Fibroblast of the aortic adventitia (primary cell): ENCODE measurements at regions not wholly inside any gene's neighbourhood (a gene's known extent, or its start where the extent isn't known, plus 50 kb on each side); places are given as distances from the start of the nearest gene placed in this dataset.

Experiments
- DNase-seq: peaks from one replicate; pipeline ENCODE4 v3.0.0-alpha.2; 2010; ENCODE audit warnings: low read depth
- H3K4me3 ChIP-seq: 2 replicates; pipeline ENCODE4 v1.5.1; 2011; ENCODE audit warnings: low read depth, mild to moderate bottlenecking, control low read depth, low read length, moderate library complexity
- TF ChIP-seq, protein P1 (sequence below): IDR thresholded peaks from 2 replicates; pipeline ENCODE4 v1.5.1; 2011; ENCODE audit warnings: mild to moderate bottlenecking, low read length, control low read depth, inconsistent platforms; ENCODE audit not compliant: insufficient read depth

DNA sequence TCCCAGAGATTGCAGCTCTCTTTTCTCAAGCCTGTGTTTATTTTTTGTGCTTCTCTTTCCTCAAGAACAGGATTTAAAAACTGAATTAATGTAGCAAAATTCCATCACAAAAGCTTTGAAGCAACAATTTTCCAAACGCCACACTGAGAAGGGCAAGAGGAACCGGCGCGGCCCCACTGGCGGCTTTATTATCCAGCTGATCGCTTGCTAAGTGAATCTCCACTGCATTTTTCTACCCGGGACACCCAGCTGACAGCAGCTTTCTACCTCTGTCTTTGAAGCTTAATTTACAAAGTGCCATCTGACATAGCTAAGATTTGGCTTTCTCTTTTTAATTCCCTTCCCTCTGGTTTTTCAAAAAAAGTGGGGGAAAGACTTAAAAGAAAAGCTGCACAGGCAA is 369.3 kb upstream of the C1orf174 start:
- DNase-seq = no peak
- no peak overlapping the region for H3K4me3 ChIP-seq
- TF ChIP-seq, protein P1, sequence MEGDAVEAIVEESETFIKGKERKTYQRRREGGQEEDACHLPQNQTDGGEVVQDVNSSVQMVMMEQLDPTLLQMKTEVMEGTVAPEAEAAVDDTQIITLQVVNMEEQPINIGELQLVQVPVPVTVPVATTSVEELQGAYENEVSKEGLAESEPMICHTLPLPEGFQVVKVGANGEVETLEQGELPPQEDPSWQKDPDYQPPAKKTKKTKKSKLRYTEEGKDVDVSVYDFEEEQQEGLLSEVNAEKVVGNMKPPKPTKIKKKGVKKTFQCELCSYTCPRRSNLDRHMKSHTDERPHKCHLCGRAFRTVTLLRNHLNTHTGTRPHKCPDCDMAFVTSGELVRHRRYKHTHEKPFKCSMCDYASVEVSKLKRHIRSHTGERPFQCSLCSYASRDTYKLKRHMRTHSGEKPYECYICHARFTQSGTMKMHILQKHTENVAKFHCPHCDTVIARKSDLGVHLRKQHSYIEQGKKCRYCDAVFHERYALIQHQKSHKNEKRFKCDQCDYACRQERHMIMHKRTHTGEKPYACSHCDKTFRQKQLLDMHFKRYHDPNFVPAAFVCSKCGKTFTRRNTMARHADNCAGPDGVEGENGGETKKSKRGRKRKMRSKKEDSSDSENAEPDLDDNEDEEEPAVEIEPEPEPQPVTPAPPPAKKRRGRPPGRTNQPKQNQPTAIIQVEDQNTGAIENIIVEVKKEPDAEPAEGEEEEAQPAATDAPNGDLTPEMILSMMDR = no peak

DNA sequence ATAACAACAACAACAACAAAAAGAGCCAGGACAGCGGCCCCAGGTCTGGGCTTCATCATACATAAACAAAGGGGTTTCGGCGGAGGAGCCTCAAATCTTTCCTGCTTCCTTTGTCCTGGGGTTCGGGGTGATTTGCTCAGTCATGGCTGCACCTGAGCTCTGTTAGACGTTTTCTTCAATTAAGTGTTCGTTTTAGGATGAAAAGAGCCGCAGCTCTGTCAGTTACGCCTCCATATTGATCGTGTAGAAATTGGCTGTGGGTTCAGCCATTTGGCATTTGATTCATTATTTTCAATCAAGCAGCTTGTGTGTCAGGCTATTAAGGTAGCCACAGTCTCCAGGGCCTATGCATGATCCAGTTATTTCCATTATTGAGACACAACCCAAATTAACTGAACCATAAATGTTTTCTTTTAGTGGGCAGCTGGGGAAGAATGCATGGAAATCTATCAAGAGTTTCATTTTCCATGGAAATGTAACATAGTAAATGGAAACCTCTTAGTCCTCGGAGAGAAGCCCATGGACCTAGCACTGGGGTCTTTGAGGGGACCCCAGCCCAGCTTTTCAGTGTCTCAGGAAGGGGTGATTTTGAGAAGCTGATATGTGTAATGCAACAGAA is 370.0 kb upstream of the C1orf174 start:
- TF ChIP-seq, protein P1 = no peak
- no peak for DNase-seq
- H3K4me3 ChIP-seq = no peak overlapping the region

DNA sequence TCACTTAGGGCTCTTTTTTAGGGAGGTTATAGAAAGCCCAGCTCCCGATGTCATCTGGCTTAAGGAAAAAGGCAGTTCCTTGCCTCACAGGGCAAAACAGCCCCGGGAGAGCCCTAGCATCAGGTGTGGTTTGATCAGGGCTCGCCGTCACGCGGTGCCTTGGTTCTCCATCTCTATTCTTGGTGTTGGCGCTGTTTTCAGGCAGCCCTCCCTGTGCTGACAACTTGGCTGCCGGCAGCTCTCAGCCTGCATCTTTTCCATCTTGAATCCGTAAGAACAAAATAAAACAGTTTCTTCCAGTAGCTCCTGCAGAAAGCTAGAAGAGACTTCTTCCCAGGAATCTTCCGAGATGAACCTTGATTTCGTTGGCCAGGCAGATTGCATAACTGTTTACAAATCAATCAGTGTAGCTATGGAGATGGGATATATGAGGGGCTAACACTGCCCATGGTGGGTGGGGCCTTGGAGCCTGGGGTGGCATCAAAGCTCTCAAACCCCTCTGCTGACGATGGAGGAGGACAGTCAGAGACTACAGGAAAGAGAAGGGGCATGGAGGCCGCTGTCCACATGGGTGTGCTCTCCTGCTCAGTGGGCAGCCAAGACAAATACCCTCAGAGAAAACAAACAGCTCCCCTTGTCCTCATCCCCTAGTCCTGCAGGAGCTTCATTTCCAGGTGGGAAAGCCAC is 370.7 kb upstream of the C1orf174 start:
- TF ChIP-seq, protein P1 = no peak
- DNase-seq = no peak
- no peak overlapping the region for H3K4me3 ChIP-seq

DNA sequence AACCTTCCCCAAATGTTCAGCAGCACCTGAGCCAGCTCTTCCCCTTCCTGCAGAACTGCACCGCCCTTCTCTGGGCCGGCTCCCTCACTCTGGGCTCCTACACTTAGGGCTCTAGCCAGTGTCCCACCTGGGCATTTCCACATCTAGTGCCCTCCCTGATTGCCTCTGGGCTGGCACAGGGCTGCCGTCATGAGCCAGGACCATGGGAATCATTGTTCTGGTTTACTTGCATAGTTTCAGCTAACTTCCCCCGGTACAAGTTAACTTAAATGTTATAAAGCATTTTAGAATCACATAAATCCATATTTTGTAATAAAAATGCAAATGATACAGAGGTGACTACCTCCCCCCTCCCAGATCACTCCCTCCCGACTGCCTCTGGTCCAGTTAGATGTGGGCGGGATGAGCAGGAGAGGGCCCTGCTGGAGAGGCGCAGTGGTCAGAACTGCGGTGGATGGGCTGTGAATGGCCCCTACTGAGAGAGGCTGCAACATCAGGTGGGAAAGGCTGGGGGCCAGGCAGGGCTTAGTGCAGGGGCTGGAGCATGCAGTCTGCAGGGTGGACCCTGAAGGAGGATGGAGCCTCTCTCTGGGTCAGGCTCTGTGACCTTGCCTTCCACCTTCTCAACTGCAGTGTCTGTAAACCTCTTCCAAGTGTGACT is 371.4 kb upstream of the C1orf174 start:
- no peak for DNase-seq
- TF ChIP-seq, protein P1 = no peak
- H3K4me3 ChIP-seq = no peak overlapping the region

DNA sequence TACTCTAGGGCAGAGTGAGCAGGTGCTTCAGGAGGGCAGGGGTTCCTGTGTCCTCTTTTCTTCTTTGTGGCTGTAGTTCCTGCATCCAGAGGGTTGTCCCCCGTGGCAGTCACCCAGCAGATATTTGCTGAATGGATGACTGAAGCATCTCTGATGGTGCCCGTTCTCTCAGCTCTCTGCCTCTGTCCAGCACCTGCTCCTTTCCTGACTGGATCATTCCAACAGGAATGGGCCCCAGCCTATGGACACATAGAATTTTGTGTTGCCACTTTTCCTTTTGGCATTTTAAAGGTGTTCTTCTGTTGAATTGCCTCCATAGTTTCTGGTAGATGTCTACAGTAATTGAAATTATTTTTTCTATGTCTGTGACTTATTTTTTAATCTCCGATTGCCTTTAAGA is 372.5 kb upstream of the C1orf174 start:
- no peak for DNase-seq
- no peak overlapping the region for H3K4me3 ChIP-seq

DNA sequence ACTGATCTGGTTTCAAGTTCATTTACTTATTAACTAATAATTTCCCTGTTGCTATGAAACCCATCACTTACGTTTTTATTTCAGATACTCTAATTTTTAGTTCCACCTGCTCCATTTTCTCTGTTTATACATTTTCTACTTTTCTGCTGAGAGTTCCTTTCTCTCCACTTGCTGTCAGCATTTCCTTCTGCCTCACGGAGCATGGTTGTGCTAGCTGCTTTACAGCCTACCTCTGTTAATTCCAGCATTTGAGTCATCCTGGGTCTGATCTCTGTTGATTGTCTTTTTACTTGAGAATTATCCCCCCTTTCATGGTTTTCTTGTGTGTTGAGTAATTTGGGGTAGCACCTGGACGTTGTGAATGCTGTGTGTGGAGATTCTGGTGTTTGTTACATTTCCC is 373.2 kb upstream of the C1orf174 start:
- TF ChIP-seq, protein P1 = no peak
- no peak for DNase-seq
- H3K4me3 ChIP-seq = no peak overlapping the region

More for the DNA sequence above, 372.5 kb upstream of the C1orf174 start:
- TF ChIP-seq, protein P1 = no peak
